Spinal cord (tissue), 9 donors: ENCODE measurements at regions not wholly inside any gene's neighbourhood (a gene's known extent, or its start where the extent isn't known, plus 50 kb on each side); places are given as distances from the start of the nearest gene placed in this dataset.
A peak's percentile ranks its signal among the peaks of the same experiment; 100 is the strongest.

Experiments
- DNase-seq, 6 donors: peaks; one replicate each; pipeline versions ENCODE4 v3.0.0 to v3.0.0-alpha.2; 2013 to 2015; ENCODE audit warnings: low spot score in 6 of 6, low read depth in 4 of 6
- H3K27ac ChIP-seq: one replicate; pipeline ENCODE4 v1.5.1; 2013; ENCODE audit warnings: low read depth, low read length, control low read depth
- H3K27me3 ChIP-seq: one replicate; pipeline ENCODE4 v1.6.1; 2013; ENCODE audit warnings: low read length; ENCODE audit not compliant: control insufficient read depth, insufficient read depth
- H3K36me3 ChIP-seq: one replicate; pipeline ENCODE4 v1.6.1; 2013; ENCODE audit warnings: low read length; ENCODE audit not compliant: control insufficient read depth, insufficient read depth
- H3K4me1 ChIP-seq: one replicate; pipeline ENCODE4 v1.6.1; 2013; ENCODE audit warnings: low read length; ENCODE audit not compliant: control insufficient read depth, insufficient read depth
- H3K4me3 ChIP-seq: one replicate; pipeline ENCODE4 v1.5.1; 2013; ENCODE audit warnings: low read depth, low read length, control low read depth
- H3K9me3 ChIP-seq: one replicate; pipeline ENCODE4 v1.6.1; 2013; ENCODE audit warnings: low read length; ENCODE audit not compliant: control insufficient read depth, insufficient read depth
- WGBS: methylation state at CpG from one replicate; pipeline ENCODE4 v1.1.5; 2013; ENCODE audit warnings: missing lambda C conversion rate; ENCODE audit not compliant: insufficient coverage; 5-methylcytosine and 5-hydroxymethylcytosine counted together
- donor health status: healthy.

GRCh38 chr19:30131722-30132291 lies 189.8 kb downstream of the URI1 start:
- WGBS, result 88% methylated on average over 6 of the region's 8 CpGs
- H3K27me3 ChIP-seq, result no peaks in the 10 kb centered on the region
- no peak for DNase-seq
- no peaks in the 10 kb centered on the region for H3K4me1 ChIP-seq
- H3K36me3 ChIP-seq, result no peaks in the 10 kb centered on the region
- no peak overlapping the region for H3K4me3 ChIP-seq
- H3K9me3 ChIP-seq, result no peaks in the 10 kb centered on the region
- H3K27ac ChIP-seq, result no peak overlapping the region

- WGBS, result 59% methylated on average over 16 of the region's 16 CpGs
- H3K27me3 ChIP-seq, result no peaks in the 10 kb centered on the region
- H3K4me3 ChIP-seq, result no peak overlapping the region
These were observed 190.5 kb downstream of the URI1 start for GRCh38 chr19:30132343-30133075.

GRCh38 chr19:30133803-30134202 lies 191.8 kb downstream of the URI1 start:
- DNase-seq, result no peak

More at GRCh38 chr19:30132343-30133075, 190.5 kb downstream of the URI1 start:
- no peaks in the 10 kb centered on the region for H3K4me1 ChIP-seq
- no peaks in the 10 kb centered on the region for H3K9me3 ChIP-seq
- no peaks in the 10 kb centered on the region for H3K36me3 ChIP-seq
- DNase-seq, result no peak
- H3K27ac ChIP-seq, result no peak overlapping the region

GRCh38 chr19:30135093-30135757 lies 193.2 kb downstream of the URI1 start:
- no peaks in the 10 kb centered on the region for H3K27me3 ChIP-seq

More at GRCh38 chr19:30133803-30134202, 191.8 kb downstream of the URI1 start:
- H3K4me1 ChIP-seq, result no peaks in the 10 kb centered on the region
- H3K36me3 ChIP-seq, result no peaks in the 10 kb centered on the region
- H3K9me3 ChIP-seq, result no peaks in the 10 kb centered on the region
- no peak overlapping the region for H3K4me3 ChIP-seq
- no peaks in the 10 kb centered on the region for H3K27me3 ChIP-seq
- WGBS, result 100% methylated on average over 2 of the region's 2 CpGs
- no peak overlapping the region for H3K27ac ChIP-seq

GRCh38 chr19:30135797-30136196 lies 193.8 kb downstream of the URI1 start:
- H3K4me1 ChIP-seq, result no peaks in the 10 kb centered on the region
- no peaks in the 10 kb centered on the region for H3K9me3 ChIP-seq
- DNase-seq, result no peak
- H3K27ac ChIP-seq, result no peak overlapping the region
- no peak overlapping the region for H3K4me3 ChIP-seq
- WGBS, result no CpG with 5 or more reads among the region's 4 CpGs
- no peaks in the 10 kb centered on the region for H3K27me3 ChIP-seq
- H3K36me3 ChIP-seq, result no peaks in the 10 kb centered on the region

More at GRCh38 chr19:30135093-30135757, 193.2 kb downstream of the URI1 start:
- DNase-seq, result no peak
- no peak overlapping the region for H3K27ac ChIP-seq
- no peaks in the 10 kb centered on the region for H3K36me3 ChIP-seq
- WGBS, result 87% methylated on average over 11 of the region's 12 CpGs
- no peaks in the 10 kb centered on the region for H3K4me1 ChIP-seq
- no peaks in the 10 kb centered on the region for H3K9me3 ChIP-seq
- no peak overlapping the region for H3K4me3 ChIP-seq

GRCh38 chr19:30136611-30137195 lies 194.7 kb downstream of the URI1 start:
- no CpG with 5 or more reads among the region's 5 CpGs for WGBS
- no peaks in the 10 kb centered on the region for H3K36me3 ChIP-seq
- H3K4me3 ChIP-seq, result no peak overlapping the region
- peak in 1 of 6 donors; percentile 32 for DNase-seq
- H3K4me1 ChIP-seq, result no peaks in the 10 kb centered on the region
- H3K27me3 ChIP-seq, result no peaks in the 10 kb centered on the region
- no peaks in the 10 kb centered on the region for H3K9me3 ChIP-seq
- no peak overlapping the region for H3K27ac ChIP-seq

- Histone ChIP-seq H3K36me3 (no peaks in the 10 kb centered on the region), H3K27me3 (no peaks in the 10 kb centered on the region), H3K4me1 (no peaks in the 10 kb centered on the region), H3K9me3 (no peaks in the 10 kb centered on the region), H3K4me3 (no peak overlapping the region), H3K27ac (no peak overlapping the region)
- peak in 1 of 6 donors; percentile 63 for DNase-seq
- WGBS, result no CpG with 5 or more reads among the region's 5 CpGs
These were observed 195.7 kb downstream of the URI1 start for GRCh38 chr19:30137747-30138146.

GRCh38 chr19:30144242-30144758 lies 202.3 kb downstream of the URI1 start:
- Histone ChIP-seq H3K27me3 (no peaks in the 10 kb centered on the region), H3K4me1 (peaks cover 5% of the 10 kb centered on the region), H3K36me3 (no peaks in the 10 kb centered on the region), H3K9me3 (no peaks in the 10 kb centered on the region), H3K27ac (no peak overlapping the region), H3K4me3 (no peak overlapping the region)
- WGBS, result 74% methylated on average over 13 of the region's 14 CpGs
- DNase-seq, result no peak

- DNase-seq, result no peak
- Histone ChIP-seq H3K27me3 (no peaks in the 10 kb centered on the region), H3K9me3 (no peaks in the 10 kb centered on the region), H3K4me1 (peaks cover 5% of the 10 kb centered on the region), H3K4me3 (no peak overlapping the region), H3K27ac (no peak overlapping the region), H3K36me3 (no peaks in the 10 kb centered on the region)
- WGBS, result 79% methylated on average over 4 of the region's 19 CpGs
These were observed 202.8 kb downstream of the URI1 start for GRCh38 chr19:30144802-30145201.
